ENCODE measurements at regions not wholly inside any gene's neighbourhood (a gene's known extent, or its start where the extent isn't known, plus 50 kb on each side); places are given as distances from the start of the nearest gene placed in this dataset.

DNA sequence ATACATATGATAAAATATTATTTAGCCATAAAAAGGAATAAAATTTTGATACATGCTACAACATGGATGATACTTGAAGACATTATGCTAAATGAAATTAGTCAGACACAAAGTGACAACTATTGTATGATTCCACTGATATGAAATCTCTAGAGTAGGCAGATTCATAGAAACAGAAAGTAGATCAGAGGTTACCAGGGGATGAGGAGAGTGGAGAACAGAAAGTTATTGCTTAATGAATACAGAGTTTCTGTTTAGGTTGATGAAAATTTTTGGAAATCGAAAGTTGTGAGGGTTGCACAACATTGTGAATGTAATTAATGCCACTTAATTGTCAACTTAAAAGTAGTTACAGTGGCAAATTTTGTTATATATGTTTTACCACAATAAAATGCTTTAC, 315.7 kb upstream of the USP25 start:
- H3K4me3 ChIP-seq (ENCODE audit: low read depth, low read length) = no peak overlapping the region
- DNase-seq (ENCODE audit: low read depth) = no peak
- TF ChIP-seq, protein P1, sequence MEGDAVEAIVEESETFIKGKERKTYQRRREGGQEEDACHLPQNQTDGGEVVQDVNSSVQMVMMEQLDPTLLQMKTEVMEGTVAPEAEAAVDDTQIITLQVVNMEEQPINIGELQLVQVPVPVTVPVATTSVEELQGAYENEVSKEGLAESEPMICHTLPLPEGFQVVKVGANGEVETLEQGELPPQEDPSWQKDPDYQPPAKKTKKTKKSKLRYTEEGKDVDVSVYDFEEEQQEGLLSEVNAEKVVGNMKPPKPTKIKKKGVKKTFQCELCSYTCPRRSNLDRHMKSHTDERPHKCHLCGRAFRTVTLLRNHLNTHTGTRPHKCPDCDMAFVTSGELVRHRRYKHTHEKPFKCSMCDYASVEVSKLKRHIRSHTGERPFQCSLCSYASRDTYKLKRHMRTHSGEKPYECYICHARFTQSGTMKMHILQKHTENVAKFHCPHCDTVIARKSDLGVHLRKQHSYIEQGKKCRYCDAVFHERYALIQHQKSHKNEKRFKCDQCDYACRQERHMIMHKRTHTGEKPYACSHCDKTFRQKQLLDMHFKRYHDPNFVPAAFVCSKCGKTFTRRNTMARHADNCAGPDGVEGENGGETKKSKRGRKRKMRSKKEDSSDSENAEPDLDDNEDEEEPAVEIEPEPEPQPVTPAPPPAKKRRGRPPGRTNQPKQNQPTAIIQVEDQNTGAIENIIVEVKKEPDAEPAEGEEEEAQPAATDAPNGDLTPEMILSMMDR (IDR thresholded peaks at IDR 0.05; ENCODE audit: control insufficient read depth, extremely low read depth, insufficient read depth) = no peak

DNA sequence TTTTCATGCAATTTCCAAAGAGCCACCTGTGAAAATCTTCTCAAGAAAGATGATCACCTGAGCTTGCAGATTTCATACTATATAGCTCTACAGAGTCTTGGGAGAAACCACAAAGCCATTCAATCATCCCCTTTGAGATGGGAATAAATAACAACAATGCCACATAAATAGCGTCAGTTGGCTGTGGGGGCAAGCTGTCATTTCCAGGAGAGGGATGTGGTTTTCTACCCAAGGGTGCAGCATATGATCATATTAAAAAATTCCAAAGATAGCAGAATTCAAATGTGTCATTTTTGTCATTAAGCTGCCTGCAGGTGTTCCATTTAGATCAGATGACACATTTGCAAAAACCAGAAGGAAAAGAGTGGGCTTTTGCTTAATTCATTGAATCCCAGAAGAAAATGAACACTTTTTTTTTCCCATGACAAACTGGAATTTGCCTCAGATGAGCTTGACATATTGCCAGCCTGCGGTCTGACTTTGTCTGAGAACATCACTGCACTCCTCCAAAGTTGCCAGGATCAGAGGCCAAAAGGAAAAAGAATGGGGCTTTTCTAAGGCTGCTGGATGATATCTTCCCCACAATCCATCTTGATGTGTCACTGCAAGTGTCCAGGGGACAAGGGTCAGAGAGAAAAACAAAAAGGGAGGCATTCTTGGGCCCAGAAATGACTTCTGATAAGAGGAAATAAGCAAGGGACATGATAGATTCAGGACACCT, 314.1 kb upstream of the USP25 start:
- no peak overlapping the region for H3K4me3 ChIP-seq (ENCODE audit: low read depth, low read length)
- no peak for DNase-seq (ENCODE audit: low read depth)
- TF ChIP-seq, protein P1 (IDR thresholded peaks at IDR 0.05; ENCODE audit: control insufficient read depth, extremely low read depth, insufficient read depth) = no peak

- no peak for DNase-seq (ENCODE audit: low read depth)
- TF ChIP-seq, protein P1 (IDR thresholded peaks at IDR 0.05; ENCODE audit: control insufficient read depth, extremely low read depth, insufficient read depth) = no peak
- H3K4me3 ChIP-seq (ENCODE audit: low read depth, low read length) = no peak overlapping the region
These were observed 308.3 kb upstream of the USP25 start for GRCh38 chr21:15421441-15421881.

- H3K4me3 ChIP-seq (ENCODE audit: low read depth, low read length) = no peak overlapping the region
- TF ChIP-seq, protein P1 (IDR thresholded peaks at IDR 0.05; ENCODE audit: control insufficient read depth, extremely low read depth, insufficient read depth) = no peak
- DNase-seq (ENCODE audit: low read depth) = no peak
These were observed 307.8 kb upstream of the USP25 start for GRCh38 chr21:15421947-15422346.

GRCh38 chr21:15422783-15423182, 307.0 kb upstream of the USP25 start:
- no peak overlapping the region for H3K4me3 ChIP-seq (ENCODE audit: low read depth, low read length)
- no peak for DNase-seq (ENCODE audit: low read depth)
- TF ChIP-seq, protein P1 (IDR thresholded peaks at IDR 0.05; ENCODE audit: control insufficient read depth, extremely low read depth, insufficient read depth) = no peak

DNA sequence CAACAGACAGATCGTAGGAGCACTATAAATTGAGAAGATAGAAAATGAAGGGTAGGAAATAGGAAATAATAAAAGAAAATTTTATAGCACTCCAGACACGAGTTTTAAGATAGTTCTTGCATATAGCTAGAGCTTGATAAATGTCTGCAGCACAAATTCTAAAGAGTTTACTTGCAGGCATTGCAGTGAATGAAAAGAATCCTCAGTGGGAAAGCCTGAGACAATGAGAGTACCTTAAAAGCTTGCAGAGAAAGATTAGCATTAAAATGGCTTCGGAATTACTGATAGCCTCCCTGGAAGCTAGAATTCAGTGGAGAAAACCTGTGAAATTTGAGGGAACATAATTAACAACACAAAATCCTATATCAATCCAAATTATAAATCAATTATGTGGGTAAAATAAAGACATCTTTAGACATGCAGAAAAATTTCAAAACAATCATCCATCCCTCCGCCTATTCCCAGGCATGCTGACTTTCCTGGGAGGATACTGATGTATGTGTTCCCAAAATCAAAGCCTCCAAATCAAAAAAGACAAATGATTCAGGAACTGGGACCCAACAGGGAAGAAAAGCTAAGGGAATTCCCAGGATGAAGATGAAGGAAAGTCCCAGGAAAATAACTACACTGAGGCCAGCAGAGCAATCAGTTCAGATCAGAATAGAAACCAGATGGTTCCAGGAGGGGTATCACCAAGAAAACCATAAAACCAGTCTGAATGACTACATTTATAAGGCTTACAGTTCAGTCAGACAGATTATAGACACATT, 305.9 kb upstream of the USP25 start:
- no peak for DNase-seq (ENCODE audit: low read depth)
- no peak overlapping the region for H3K4me3 ChIP-seq (ENCODE audit: low read depth, low read length)
- TF ChIP-seq, protein P1 (IDR thresholded peaks at IDR 0.05; ENCODE audit: control insufficient read depth, extremely low read depth, insufficient read depth) = no peak
